Thyroid gland (tissue), 4 donors: ENCODE measurements at regions not wholly inside any gene's neighbourhood (a gene's known extent, or its start where the extent isn't known, plus 50 kb on each side); places are given as distances from the start of the nearest gene placed in this dataset.

Source experiments
- POLR2A ChIP-seq, 2 donors: fragments of 450-650 bp; IDR thresholded peaks; one replicate each; pipeline ENCODE4 v1.6.1; 2017; ENCODE audit warnings: antibody characterized with exemption in 2 of 2, mild to moderate bottlenecking in 2 of 2, moderate library complexity in 1 of 2
- TF ChIP-seq, protein P1 (sequence below), 6 experiments: fragments of 200-600 bp in 3 of 6; fragments of 450-650 bp in 3 of 6; sonication (generic) in 3 of 6; IDR thresholded peaks; one replicate each; pipeline ENCODE4 v1.5.1; 2016 to 2019; ENCODE audit warnings: antibody characterized with exemption in 6 of 6, mild to moderate bottlenecking in 2 of 6, inconsistent platforms in 1 of 6, moderate library complexity in 1 of 6

DNA sequence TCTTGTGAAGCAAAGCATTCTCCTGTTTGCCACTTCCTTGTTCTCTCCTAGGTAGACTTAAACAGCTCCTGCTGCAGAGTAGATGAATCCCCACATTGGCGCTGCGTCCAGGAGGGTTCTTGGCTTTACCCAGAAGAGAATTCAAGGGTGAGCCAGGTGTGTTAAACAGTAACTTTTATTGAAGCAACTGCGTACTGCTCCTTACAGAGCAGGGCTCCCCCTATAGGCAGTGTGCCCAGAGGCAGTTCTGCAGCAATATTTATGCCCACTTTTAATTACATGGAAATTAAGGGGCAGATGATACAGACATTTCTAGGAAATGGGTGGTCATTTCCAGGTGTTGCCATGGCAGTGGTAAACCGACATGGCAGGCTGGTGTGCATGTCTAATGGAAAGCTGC, 987.6 kb upstream of the RBFOX1 start:
- TF ChIP-seq, protein P1, sequence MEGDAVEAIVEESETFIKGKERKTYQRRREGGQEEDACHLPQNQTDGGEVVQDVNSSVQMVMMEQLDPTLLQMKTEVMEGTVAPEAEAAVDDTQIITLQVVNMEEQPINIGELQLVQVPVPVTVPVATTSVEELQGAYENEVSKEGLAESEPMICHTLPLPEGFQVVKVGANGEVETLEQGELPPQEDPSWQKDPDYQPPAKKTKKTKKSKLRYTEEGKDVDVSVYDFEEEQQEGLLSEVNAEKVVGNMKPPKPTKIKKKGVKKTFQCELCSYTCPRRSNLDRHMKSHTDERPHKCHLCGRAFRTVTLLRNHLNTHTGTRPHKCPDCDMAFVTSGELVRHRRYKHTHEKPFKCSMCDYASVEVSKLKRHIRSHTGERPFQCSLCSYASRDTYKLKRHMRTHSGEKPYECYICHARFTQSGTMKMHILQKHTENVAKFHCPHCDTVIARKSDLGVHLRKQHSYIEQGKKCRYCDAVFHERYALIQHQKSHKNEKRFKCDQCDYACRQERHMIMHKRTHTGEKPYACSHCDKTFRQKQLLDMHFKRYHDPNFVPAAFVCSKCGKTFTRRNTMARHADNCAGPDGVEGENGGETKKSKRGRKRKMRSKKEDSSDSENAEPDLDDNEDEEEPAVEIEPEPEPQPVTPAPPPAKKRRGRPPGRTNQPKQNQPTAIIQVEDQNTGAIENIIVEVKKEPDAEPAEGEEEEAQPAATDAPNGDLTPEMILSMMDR (IDR thresholded peaks at IDR 0.05), result no peak
- TF ChIP-seq POLR2A (IDR thresholded peaks at IDR 0.05), result no peak
